GM19043 (cell line): ENCODE measurements at regions not wholly inside any gene's neighbourhood (a gene's known extent, or its start where the extent isn't known, plus 50 kb on each side); places are given as distances from the start of the nearest gene placed in this dataset.

Experiments used
- ATAC-seq: cut with Tn5 transposase; IDR thresholded peaks from one replicate; pipeline ENCODE4 v1.9.1; 2021; ENCODE audit warnings: low read depth; ENCODE audit not compliant: unreplicated experiment

DNA sequence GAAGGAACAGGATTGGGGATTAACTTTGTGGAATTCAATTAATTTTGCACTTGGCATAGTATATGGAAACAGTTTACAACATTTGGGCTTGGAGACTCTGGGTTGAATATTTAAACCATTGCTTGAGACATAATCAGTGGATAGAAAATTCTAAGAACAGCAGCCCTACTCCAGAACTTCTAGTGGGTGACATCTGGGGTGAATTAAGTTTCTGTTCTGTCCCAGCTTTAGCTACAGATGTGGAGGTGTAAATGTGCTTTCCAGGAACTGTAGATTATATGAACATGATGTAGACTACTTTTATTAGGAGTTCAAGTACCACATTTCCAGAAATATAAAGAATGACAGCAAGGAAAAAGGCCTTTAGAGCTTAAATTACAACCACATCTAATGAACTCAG is 51.9 kb upstream of the SKAP2 start:
- ATAC-seq: no peak
